ENCODE measurements at regions not wholly inside any gene's neighbourhood (a gene's known extent, or its start where the extent isn't known, plus 50 kb on each side); places are given as distances from the start of the nearest gene placed in this dataset.

GRCh38 chr21:29248124-29248523 is 50.6 kb upstream of the BACH1 start:
- TF ChIP-seq, protein P1, sequence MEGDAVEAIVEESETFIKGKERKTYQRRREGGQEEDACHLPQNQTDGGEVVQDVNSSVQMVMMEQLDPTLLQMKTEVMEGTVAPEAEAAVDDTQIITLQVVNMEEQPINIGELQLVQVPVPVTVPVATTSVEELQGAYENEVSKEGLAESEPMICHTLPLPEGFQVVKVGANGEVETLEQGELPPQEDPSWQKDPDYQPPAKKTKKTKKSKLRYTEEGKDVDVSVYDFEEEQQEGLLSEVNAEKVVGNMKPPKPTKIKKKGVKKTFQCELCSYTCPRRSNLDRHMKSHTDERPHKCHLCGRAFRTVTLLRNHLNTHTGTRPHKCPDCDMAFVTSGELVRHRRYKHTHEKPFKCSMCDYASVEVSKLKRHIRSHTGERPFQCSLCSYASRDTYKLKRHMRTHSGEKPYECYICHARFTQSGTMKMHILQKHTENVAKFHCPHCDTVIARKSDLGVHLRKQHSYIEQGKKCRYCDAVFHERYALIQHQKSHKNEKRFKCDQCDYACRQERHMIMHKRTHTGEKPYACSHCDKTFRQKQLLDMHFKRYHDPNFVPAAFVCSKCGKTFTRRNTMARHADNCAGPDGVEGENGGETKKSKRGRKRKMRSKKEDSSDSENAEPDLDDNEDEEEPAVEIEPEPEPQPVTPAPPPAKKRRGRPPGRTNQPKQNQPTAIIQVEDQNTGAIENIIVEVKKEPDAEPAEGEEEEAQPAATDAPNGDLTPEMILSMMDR (IDR thresholded peaks at IDR 0.05) = no peak
- no peak for TF ChIP-seq POLR2A (IDR thresholded peaks at IDR 0.05)
- TF ChIP-seq POLR2AphosphoS5 (IDR thresholded peaks at IDR 0.05; ENCODE audit: insufficient read depth in 1 of 2, low read depth in 1 of 2) = no peak

Data from vagina (tissue), 2 donors.